ENCODE measurements at regions not wholly inside any gene's neighbourhood (a gene's known extent, or its start where the extent isn't known, plus 50 kb on each side); places are given as distances from the start of the nearest gene placed in this dataset.

DNA sequence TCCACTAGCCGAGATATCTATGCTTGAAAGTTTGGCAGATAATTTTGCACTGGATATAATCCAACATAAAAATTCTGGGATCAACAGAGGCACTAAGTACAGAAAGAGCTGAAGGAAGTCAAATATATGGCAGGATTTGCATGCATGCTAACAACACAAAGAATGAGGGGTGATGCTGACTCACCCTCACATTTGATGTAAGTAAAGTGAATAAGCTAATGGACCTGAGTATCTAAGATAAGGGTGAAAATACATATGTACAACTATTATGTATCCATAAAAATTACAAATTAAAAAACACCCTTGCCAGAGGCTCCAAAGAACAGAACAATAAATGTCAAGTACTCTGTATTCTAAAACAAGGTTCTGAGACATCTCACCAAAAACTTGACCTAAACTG, 63.8 kb upstream of the PRDX4 start:
- no peak overlapping the region for H3K27ac ChIP-seq
- no peaks in the 10 kb centered on the region for H3K4me1 ChIP-seq
- TF ChIP-seq CTCF (IDR thresholded peaks at IDR 0.05) (no peak), POLR2A (IDR thresholded peaks at IDR 0.05) (no peak)
- WGBS, 4 donors: 39 to 77% (median 56%) methylated on average over 1 of the region's 1 CpG
- DNase-seq (no peak), ATAC-seq (no peak)
- H3K4me3 ChIP-seq: no peak overlapping the region
- no peaks in the 10 kb centered on the region for H3K36me3 ChIP-seq
- no peaks in the 10 kb centered on the region for H3K9me3 ChIP-seq
- peaks cover 0 to 19% (median 0%) of the 10 kb centered on the region in 9 donors for H3K27me3 ChIP-seq
- intact Hi-C loops (cut with DNase I): no loop called here

DNA sequence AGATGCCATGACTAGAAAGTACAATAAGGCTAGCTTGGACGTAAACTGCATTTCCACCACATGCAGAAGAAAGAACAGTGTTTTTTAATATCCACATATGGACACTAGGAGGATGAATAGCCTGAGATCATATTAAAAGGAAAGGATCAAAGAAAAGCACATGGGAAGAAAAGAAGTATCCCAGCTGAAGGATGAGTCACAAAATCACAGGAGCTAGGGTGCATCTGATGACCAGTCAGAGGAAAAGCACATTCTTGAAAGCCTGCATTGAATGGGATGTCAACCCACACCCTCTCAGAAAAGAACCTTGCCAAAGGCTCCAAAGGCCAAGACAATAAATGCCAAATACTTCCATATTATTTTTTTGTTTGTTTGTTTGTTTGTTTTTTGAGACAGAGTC, 56.8 kb upstream of the PRDX4 start:
- ATAC-seq (no peak), DNase-seq (no peak)
- Histone ChIP-seq H3K36me3 (no peaks in the 10 kb centered on the region), H3K9me3 (no peaks in the 10 kb centered on the region), H3K27me3 (peaks cover 0 to 13% (median 0%) of the 10 kb centered on the region in 9 donors), H3K27ac (no peak overlapping the region), H3K4me3 (no peak overlapping the region), H3K4me1 (no peaks in the 10 kb centered on the region)
- no peak for TF ChIP-seq CTCF (IDR thresholded peaks at IDR 0.05)
- no peak for TF ChIP-seq POLR2A (IDR thresholded peaks at IDR 0.05)
- intact Hi-C loops (cut with DNase I): loop anchor here in 1 of 10 donors (10.0 kb wide), 1 partner anchor 1626 kb away; no protein-coding TSS in a partner anchor
- WGBS, 4 donors: 65 to 97% (median 82%) methylated on average over 1 of the region's 1 CpG

GRCh38 chrX:23612846-23613245, 54.4 kb upstream of the PRDX4 start:
- Histone ChIP-seq H3K27ac (no peak overlapping the region), H3K9me3 (no peaks in the 10 kb centered on the region), H3K4me3 (no peak overlapping the region), H3K36me3 (no peaks in the 10 kb centered on the region), H3K4me1 (no peaks in the 10 kb centered on the region), H3K27me3 (no peaks in the 10 kb centered on the region)
- DNase-seq (no peak), ATAC-seq (no peak)
- WGBS, 4 donors: 47 to 81% (median 70%) methylated on average over 1 of the region's 1 CpG
- intact Hi-C loops (cut with DNase I): loop anchor here in 1 of 10 donors (10.0 kb wide), 1 partner anchor 1628 kb away; no protein-coding TSS in a partner anchor
- no peak for TF ChIP-seq CTCF (IDR thresholded peaks at IDR 0.05)
- TF ChIP-seq POLR2A (IDR thresholded peaks at IDR 0.05): no peak

DNA sequence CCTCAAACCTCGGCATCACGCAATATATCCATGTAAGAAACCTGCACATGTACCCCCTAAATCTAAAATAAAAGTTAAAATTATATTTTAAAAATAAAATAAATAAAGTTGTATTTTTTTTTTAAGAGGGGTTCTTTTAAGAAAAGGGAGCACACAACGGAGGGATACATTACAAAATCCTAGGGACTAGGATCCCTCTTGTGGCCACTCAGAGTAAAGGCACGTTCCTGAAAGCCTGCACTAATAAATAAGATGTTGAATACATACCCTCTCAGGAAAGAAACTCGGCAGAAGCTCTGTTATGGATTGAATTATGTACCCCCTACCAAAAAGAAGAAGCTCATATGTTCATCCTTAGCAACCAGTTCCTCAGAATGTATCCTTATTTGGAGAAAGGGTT, 50.9 kb upstream of the PRDX4 start:
- intact Hi-C loops (cut with DNase I): loop anchor here in 4 of 10 donors (5.0 to 10.0 kb wide), 2 partner anchors 1629 to 1632 kb away; no protein-coding TSS in a partner anchor
- WGBS, 4 donors: 32 to 40% (median 39%) methylated on average over 5 of the region's 5 CpGs
- ATAC-seq (no peak), DNase-seq (no peak)
- Histone ChIP-seq H3K36me3 (no peaks in the 10 kb centered on the region), H3K4me1 (no peaks in the 10 kb centered on the region), H3K4me3 (no peak overlapping the region), H3K27ac (no peak overlapping the region), H3K9me3 (no peaks in the 10 kb centered on the region), H3K27me3 (no peaks in the 10 kb centered on the region)
- no peak for TF ChIP-seq POLR2A (IDR thresholded peaks at IDR 0.05)
- TF ChIP-seq CTCF (IDR thresholded peaks at IDR 0.05): peak in 11 of 12 donors; percentile 24 to 60 (median 50)
